ENCODE measurements at regions not wholly inside any gene's neighbourhood (a gene's known extent, or its start where the extent isn't known, plus 50 kb on each side); places are given as distances from the start of the nearest gene placed in this dataset.

GRCh38 chr6:159577564-159577963, 115.5 kb downstream of the SOD2 start:
- Histone ChIP-seq H2BK120ac (ENCODE audit: low read depth, low read length) (no peak overlapping the region), H4K91ac (ENCODE audit: low read depth, low read length, poor library complexity) (no peak overlapping the region), H3K27me3 (ENCODE audit: control insufficient read depth in 3 of 3, insufficient read depth in 3 of 3, low read depth in 1 of 3, low read length in 3 of 3) (no peaks in the 10 kb centered on the region), H3K23ac (ENCODE audit: low read depth, low read length, poor library complexity) (no peak overlapping the region), H2AFZ (ENCODE audit: low read length) (no peak overlapping the region), H3K18ac (ENCODE audit: low read length) (no peak overlapping the region), H2AK5ac (ENCODE audit: low read depth, low read length) (no peak overlapping the region), H2BK15ac (ENCODE audit: low read length) (no peak overlapping the region), H3K9me3 (replicated peaks in 1 of 2; ENCODE audit: control insufficient read depth in 2 of 2, insufficient read depth in 1 of 2, low read depth in 1 of 2, low read length in 2 of 2) (no peaks in the 10 kb centered on the region), H3K27ac (replicated peaks; ENCODE audit: low read length) (no peak overlapping the region), H4K8ac (ENCODE audit: low read depth, low read length) (no peak overlapping the region), H3K9ac (ENCODE audit: low read depth, low read length, poor library complexity) (no peak overlapping the region), H3K14ac (ENCODE audit: low read length) (no peak overlapping the region), H3K4me3 (ENCODE audit: low read length in 2 of 2) (no peak overlapping the region), H2BK12ac (ENCODE audit: low read length) (no peak overlapping the region), H2BK5ac (ENCODE audit: low read length) (no peak overlapping the region), H3K4me1 (ENCODE audit: control insufficient read depth in 2 of 2, insufficient read depth in 1 of 2, low read depth in 1 of 2, low read length in 2 of 2) (peaks cover 0 to 1% of the 10 kb centered on the region in 2 donors), H3K4me2 (ENCODE audit: insufficient read depth, low read length, poor library complexity, severe bottlenecking) (no peak overlapping the region), H3K4ac (ENCODE audit: low read length) (no peak overlapping the region), H3K36me3 (replicated peaks in 1 of 2; ENCODE audit: control insufficient read depth in 2 of 2, insufficient read depth in 2 of 2, low read length in 2 of 2) (no peaks in the 10 kb centered on the region), H3K79me1 (ENCODE audit: low read depth, low read length) (no peaks in the 10 kb centered on the region)
- DNase-seq (ENCODE audit: low spot score): no peak
- no CpG with 5 or more reads among the region's 5 CpGs for WGBS, 2 donors (ENCODE audit: extremely low coverage in 2 of 2, insufficient read length in 2 of 2, insufficient replicate concordance in 1 of 2)

GRCh38 chr6:159572439-159573110, 120.5 kb downstream of the SOD2 start:
- H3K27me3 ChIP-seq (ENCODE audit: control insufficient read depth in 3 of 3, insufficient read depth in 3 of 3, low read depth in 1 of 3, low read length in 3 of 3): no peaks in the 10 kb centered on the region
- no peak overlapping the region for H2BK120ac ChIP-seq (ENCODE audit: low read depth, low read length)
- H2BK5ac ChIP-seq (ENCODE audit: low read length): no peak overlapping the region
- no peak overlapping the region for H3K9ac ChIP-seq (ENCODE audit: low read depth, low read length, poor library complexity)
- no peaks in the 10 kb centered on the region for H3K4me1 ChIP-seq (ENCODE audit: control insufficient read depth in 2 of 2, insufficient read depth in 1 of 2, low read depth in 1 of 2, low read length in 2 of 2)
- peak overlapping the region in 1 of 2 donors; percentile 54 for H3K4me3 ChIP-seq (ENCODE audit: low read length in 2 of 2)
- peaks cover 0 to 9% of the 10 kb centered on the region in 2 donors for H3K9me3 ChIP-seq (replicated peaks in 1 of 2; ENCODE audit: control insufficient read depth in 2 of 2, insufficient read depth in 1 of 2, low read depth in 1 of 2, low read length in 2 of 2)
- H3K14ac ChIP-seq (ENCODE audit: low read length): no peak overlapping the region
- no peak overlapping the region for H3K4me2 ChIP-seq (ENCODE audit: insufficient read depth, low read length, poor library complexity, severe bottlenecking)
- H3K23ac ChIP-seq (ENCODE audit: low read depth, low read length, poor library complexity): no peak overlapping the region
- H4K8ac ChIP-seq (ENCODE audit: low read depth, low read length): no peak overlapping the region
- H3K27ac ChIP-seq (replicated peaks; ENCODE audit: low read length): no peak overlapping the region
- H4K91ac ChIP-seq (ENCODE audit: low read depth, low read length, poor library complexity): no peak overlapping the region
- no peak overlapping the region for H2AFZ ChIP-seq (ENCODE audit: low read length)
- H3K4ac ChIP-seq (ENCODE audit: low read length): no peak overlapping the region
- H3K79me1 ChIP-seq (ENCODE audit: low read depth, low read length): no peaks in the 10 kb centered on the region
- WGBS, 2 donors (ENCODE audit: extremely low coverage in 2 of 2, insufficient read length in 2 of 2, insufficient replicate concordance in 1 of 2): no CpG with 5 or more reads among the region's 12 CpGs
- no peak overlapping the region for H3K18ac ChIP-seq (ENCODE audit: low read length)
- H3K36me3 ChIP-seq (replicated peaks in 1 of 2; ENCODE audit: control insufficient read depth in 2 of 2, insufficient read depth in 2 of 2, low read length in 2 of 2): no peaks in the 10 kb centered on the region
- no peak overlapping the region for H2BK15ac ChIP-seq (ENCODE audit: low read length)
- H2BK12ac ChIP-seq (ENCODE audit: low read length): no peak overlapping the region
- DNase-seq (ENCODE audit: low spot score): no peak
- no peak overlapping the region for H2AK5ac ChIP-seq (ENCODE audit: low read depth, low read length)

GRCh38 chr6:159565181-159565710, 127.8 kb downstream of the SOD2 start:
- Histone ChIP-seq H2BK12ac (ENCODE audit: low read length) (no peak overlapping the region), H3K9ac (ENCODE audit: low read depth, low read length, poor library complexity) (no peak overlapping the region), H3K4ac (ENCODE audit: low read length) (no peak overlapping the region), H3K36me3 (replicated peaks in 1 of 2; ENCODE audit: control insufficient read depth in 2 of 2, insufficient read depth in 2 of 2, low read length in 2 of 2) (no peaks in the 10 kb centered on the region), H2BK5ac (ENCODE audit: low read length) (no peak overlapping the region), H3K79me1 (ENCODE audit: low read depth, low read length) (no peaks in the 10 kb centered on the region), H3K4me3 (ENCODE audit: low read length in 2 of 2) (no peak overlapping the region), H2BK15ac (ENCODE audit: low read length) (no peak overlapping the region), H3K27me3 (ENCODE audit: control insufficient read depth in 3 of 3, insufficient read depth in 3 of 3, low read depth in 1 of 3, low read length in 3 of 3) (no peaks in the 10 kb centered on the region), H3K23ac (ENCODE audit: low read depth, low read length, poor library complexity) (no peak overlapping the region), H2AFZ (ENCODE audit: low read length) (no peak overlapping the region), H2BK120ac (ENCODE audit: low read depth, low read length) (no peak overlapping the region), H4K8ac (ENCODE audit: low read depth, low read length) (no peak overlapping the region), H3K4me1 (ENCODE audit: control insufficient read depth in 2 of 2, insufficient read depth in 1 of 2, low read depth in 1 of 2, low read length in 2 of 2) (no peaks in the 10 kb centered on the region), H4K91ac (ENCODE audit: low read depth, low read length, poor library complexity) (no peak overlapping the region), H3K14ac (ENCODE audit: low read length) (no peak overlapping the region), H3K18ac (ENCODE audit: low read length) (no peak overlapping the region), H3K4me2 (ENCODE audit: insufficient read depth, low read length, poor library complexity, severe bottlenecking) (no peak overlapping the region), H2AK5ac (ENCODE audit: low read depth, low read length) (no peak overlapping the region), H3K9me3 (replicated peaks in 1 of 2; ENCODE audit: control insufficient read depth in 2 of 2, insufficient read depth in 1 of 2, low read depth in 1 of 2, low read length in 2 of 2) (peaks cover 0 to 9% of the 10 kb centered on the region in 2 donors), H3K27ac (replicated peaks; ENCODE audit: low read length) (no peak overlapping the region)
- DNase-seq (ENCODE audit: low spot score): no peak
- no CpG with 5 or more reads among the region's 7 CpGs for WGBS, 2 donors (ENCODE audit: extremely low coverage in 2 of 2, insufficient read length in 2 of 2, insufficient replicate concordance in 1 of 2)

GRCh38 chr6:159564456-159564855, 128.6 kb downstream of the SOD2 start:
- Histone ChIP-seq H3K14ac (ENCODE audit: low read length) (no peak overlapping the region), H3K27ac (replicated peaks; ENCODE audit: low read length) (no peak overlapping the region), H2BK120ac (ENCODE audit: low read depth, low read length) (no peak overlapping the region), H3K18ac (ENCODE audit: low read length) (no peak overlapping the region), H2BK12ac (ENCODE audit: low read length) (no peak overlapping the region), H3K9me3 (replicated peaks in 1 of 2; ENCODE audit: control insufficient read depth in 2 of 2, insufficient read depth in 1 of 2, low read depth in 1 of 2, low read length in 2 of 2) (peaks cover 0 to 4% of the 10 kb centered on the region in 2 donors), H3K4me3 (ENCODE audit: low read length in 2 of 2) (no peak overlapping the region), H3K23ac (ENCODE audit: low read depth, low read length, poor library complexity) (no peak overlapping the region), H2BK5ac (ENCODE audit: low read length) (no peak overlapping the region), H3K4ac (ENCODE audit: low read length) (no peak overlapping the region), H3K4me2 (ENCODE audit: insufficient read depth, low read length, poor library complexity, severe bottlenecking) (no peak overlapping the region), H3K9ac (ENCODE audit: low read depth, low read length, poor library complexity) (no peak overlapping the region), H4K91ac (ENCODE audit: low read depth, low read length, poor library complexity) (no peak overlapping the region), H2BK15ac (ENCODE audit: low read length) (no peak overlapping the region), H3K4me1 (ENCODE audit: control insufficient read depth in 2 of 2, insufficient read depth in 1 of 2, low read depth in 1 of 2, low read length in 2 of 2) (no peaks in the 10 kb centered on the region), H2AK5ac (ENCODE audit: low read depth, low read length) (no peak overlapping the region), H2AFZ (ENCODE audit: low read length) (no peak overlapping the region), H3K27me3 (ENCODE audit: control insufficient read depth in 3 of 3, insufficient read depth in 3 of 3, low read depth in 1 of 3, low read length in 3 of 3) (no peaks in the 10 kb centered on the region), H3K36me3 (replicated peaks in 1 of 2; ENCODE audit: control insufficient read depth in 2 of 2, insufficient read depth in 2 of 2, low read length in 2 of 2) (no peaks in the 10 kb centered on the region), H4K8ac (ENCODE audit: low read depth, low read length) (no peak overlapping the region), H3K79me1 (ENCODE audit: low read depth, low read length) (no peaks in the 10 kb centered on the region)
- DNase-seq (ENCODE audit: low spot score): no peak
- WGBS, 2 donors (ENCODE audit: extremely low coverage in 2 of 2, insufficient read length in 2 of 2, insufficient replicate concordance in 1 of 2): no CpG with 5 or more reads among the region's 5 CpGs

Data from neuronal stem cell (in vitro differentiated cells).